Neural progenitor cell (in vitro differentiated cells): ENCODE measurements at regions not wholly inside any gene's neighbourhood (a gene's known extent, or its start where the extent isn't known, plus 50 kb on each side); places are given as distances from the start of the nearest gene placed in this dataset.

Source experiments
- DNase-seq: peaks from one replicate; pipeline ENCODE4 v3.0.0-alpha.2; 2016; ENCODE audit warnings: low spot score
- H2AFZ ChIP-seq: fragments of 200-600 bp; sonication (generic); replicated peaks from 2 replicates; pipeline ENCODE4 v1.6.1; 2016; ENCODE audit warnings: antibody characterized with exemption
- H3F3A ChIP-seq: fragments of 200-600 bp; sonication (generic); 2 replicates; pipeline ENCODE4 v1.6.1; 2016; ENCODE audit warnings: antibody characterized with exemption, low read depth
- H3K27ac ChIP-seq: fragments of 200-600 bp; sonication (generic); 2 replicates; pipeline ENCODE4 v1.5.1; 2016; ENCODE audit warnings: mild to moderate bottlenecking
- H3K27me3 ChIP-seq: fragments of 200-600 bp; sonication (generic); 2 replicates; pipeline ENCODE4 v1.6.1; 2016; ENCODE audit warnings: mild to moderate bottlenecking, moderate library complexity
- H3K36me3 ChIP-seq: fragments of 200-600 bp; sonication (generic); 2 replicates; pipeline ENCODE4 v1.5.1; 2016
- H3K4me1 ChIP-seq: fragments of 200-600 bp; sonication (generic); 2 replicates; pipeline ENCODE4 v1.6.1; 2016; ENCODE audit warnings: mixed run types
- H3K4me2 ChIP-seq: fragments of 200-600 bp; sonication (generic); 2 replicates; pipeline ENCODE4 v1.6.1; 2016
- H3K4me3 ChIP-seq: fragments of 200-600 bp; sonication (generic); 2 replicates; pipeline ENCODE4 v1.5.1; 2016
- H3K79me2 ChIP-seq: fragments of 200-600 bp; sonication (generic); 2 replicates; pipeline ENCODE4 v1.6.1; 2016; ENCODE audit warnings: low read depth
- H3K9ac ChIP-seq: fragments of 200-600 bp; sonication (generic); 2 replicates; pipeline ENCODE4 v1.6.1; 2016
- H3K9me3 ChIP-seq: fragments of 200-600 bp; sonication (generic); 2 replicates; pipeline ENCODE4 v1.5.1; 2016; ENCODE audit warnings: low read depth
- H4K20me1 ChIP-seq: fragments of 200-600 bp; sonication (generic); 2 replicates; pipeline ENCODE4 v1.6.1; 2016; ENCODE audit warnings: low read depth
- H3K27ac Mint-ChIP-seq: 3 replicates; pipeline ENCODE4 v1.8.0; 2021; ENCODE audit warnings: mixed read lengths
- H3K27me3 Mint-ChIP-seq: 2 replicates; pipeline ENCODE4 v1.8.0; 2022; ENCODE audit warnings: low read depth, mild to moderate bottlenecking, inconsistent platforms, moderate library complexity, mixed read lengths; ENCODE audit not compliant: insufficient read depth
- H3K36me3 Mint-ChIP-seq: 3 replicates; pipeline ENCODE4 v1.8.0; 2021; ENCODE audit warnings: mixed read lengths
- H3K4me1 Mint-ChIP-seq: 3 replicates; pipeline ENCODE4 v1.8.0; 2021; ENCODE audit warnings: mixed read lengths
- H3K4me3 Mint-ChIP-seq: 3 replicates; pipeline ENCODE4 v1.8.0; 2021; ENCODE audit warnings: mild to moderate bottlenecking, moderate library complexity, mixed read lengths
- H3K9me3 Mint-ChIP-seq: 3 replicates; pipeline ENCODE4 v1.8.0; 2020; ENCODE audit warnings: mixed read lengths
- EZH2 ChIP-seq: fragments of 200-600 bp; sonication (generic); IDR thresholded peaks from 2 replicates; pipeline ENCODE4 v1.6.1; 2017; ENCODE audit warnings: antibody characterized with exemption, mild to moderate bottlenecking, moderate library complexity
- EZH2phosphoT487 ChIP-seq: fragments of 200-600 bp; sonication (generic); IDR thresholded peaks from 2 replicates; pipeline ENCODE4 v1.6.1; 2017; ENCODE audit warnings: antibody characterized with exemption
- TF ChIP-seq, protein P1 (sequence below): fragments of 200-600 bp; sonication (generic); IDR thresholded peaks from 2 replicates; pipeline ENCODE4 v1.5.1; 2017; ENCODE audit warnings: antibody characterized with exemption, mild to moderate bottlenecking

DNA sequence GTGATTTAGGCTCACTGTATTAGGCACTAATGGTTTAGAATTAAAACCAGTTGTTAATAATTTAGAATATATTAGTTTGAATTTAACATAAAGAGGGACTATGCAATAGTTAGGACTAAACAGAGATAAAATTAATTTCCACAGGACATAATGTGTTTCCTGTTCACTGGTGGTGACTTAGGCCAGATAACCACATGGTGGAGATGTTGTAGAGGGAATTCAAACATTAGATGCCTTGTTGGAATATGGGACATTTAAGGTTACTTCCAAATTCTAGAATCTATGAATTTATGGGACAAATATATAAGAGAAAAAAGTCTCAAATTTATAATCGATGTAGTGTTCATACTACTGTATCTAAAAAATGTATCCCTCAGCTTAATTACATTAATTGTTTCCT is 615.5 kb upstream of the KLHL1 start:
- Histone ChIP-seq H3K9ac (no peak overlapping the region), H3K79me2 (no peaks in the 10 kb centered on the region), H3K36me3 (no peaks in the 10 kb centered on the region), H3K4me3 (no peak overlapping the region), H4K20me1 (no peaks in the 10 kb centered on the region), H3K4me1 (no peaks in the 10 kb centered on the region), H3K27me3 (no peaks in the 10 kb centered on the region), H2AFZ (no peak overlapping the region), H3K27ac (no peak overlapping the region), H3F3A (no peaks in the 10 kb centered on the region), H3K4me2 (no peak overlapping the region), H3K9me3 (no peaks in the 10 kb centered on the region)
- H3K4me1 Mint-ChIP-seq, result no peaks in the 10 kb centered on the region
- H3K27me3 Mint-ChIP-seq, result no peaks in the 10 kb centered on the region
- H3K27ac Mint-ChIP-seq, result no peak overlapping the region
- H3K9me3 Mint-ChIP-seq, result no peaks in the 10 kb centered on the region
- no peak for DNase-seq
- no peaks in the 10 kb centered on the region for H3K36me3 Mint-ChIP-seq
- TF ChIP-seq EZH2 (no peak), EZH2phosphoT487 (no peak)
- TF ChIP-seq, protein P1, sequence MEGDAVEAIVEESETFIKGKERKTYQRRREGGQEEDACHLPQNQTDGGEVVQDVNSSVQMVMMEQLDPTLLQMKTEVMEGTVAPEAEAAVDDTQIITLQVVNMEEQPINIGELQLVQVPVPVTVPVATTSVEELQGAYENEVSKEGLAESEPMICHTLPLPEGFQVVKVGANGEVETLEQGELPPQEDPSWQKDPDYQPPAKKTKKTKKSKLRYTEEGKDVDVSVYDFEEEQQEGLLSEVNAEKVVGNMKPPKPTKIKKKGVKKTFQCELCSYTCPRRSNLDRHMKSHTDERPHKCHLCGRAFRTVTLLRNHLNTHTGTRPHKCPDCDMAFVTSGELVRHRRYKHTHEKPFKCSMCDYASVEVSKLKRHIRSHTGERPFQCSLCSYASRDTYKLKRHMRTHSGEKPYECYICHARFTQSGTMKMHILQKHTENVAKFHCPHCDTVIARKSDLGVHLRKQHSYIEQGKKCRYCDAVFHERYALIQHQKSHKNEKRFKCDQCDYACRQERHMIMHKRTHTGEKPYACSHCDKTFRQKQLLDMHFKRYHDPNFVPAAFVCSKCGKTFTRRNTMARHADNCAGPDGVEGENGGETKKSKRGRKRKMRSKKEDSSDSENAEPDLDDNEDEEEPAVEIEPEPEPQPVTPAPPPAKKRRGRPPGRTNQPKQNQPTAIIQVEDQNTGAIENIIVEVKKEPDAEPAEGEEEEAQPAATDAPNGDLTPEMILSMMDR, result peak; percentile 51
- H3K4me3 Mint-ChIP-seq, result no peak overlapping the region

DNA sequence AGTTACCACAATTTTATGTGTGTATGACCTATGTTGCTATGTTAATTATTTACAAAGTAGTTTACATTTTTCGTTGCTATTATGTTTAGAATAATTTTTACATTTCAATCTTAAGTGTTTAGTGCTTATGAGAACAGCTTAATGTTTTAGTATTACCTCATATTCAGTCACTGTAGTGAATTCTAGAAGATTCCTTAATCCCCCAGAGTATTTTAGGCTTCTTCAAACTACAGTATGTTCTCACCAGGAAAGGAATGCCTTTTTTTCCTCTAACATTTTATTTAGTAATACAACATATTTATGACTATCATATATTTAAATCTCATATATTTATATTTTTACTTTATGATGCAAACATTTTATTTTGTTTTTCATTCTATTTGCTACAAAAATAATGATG is 612.1 kb upstream of the KLHL1 start:
- TF ChIP-seq EZH2, result no peak
- no peak for TF ChIP-seq EZH2phosphoT487
- TF ChIP-seq, protein P1, result no peak

DNA sequence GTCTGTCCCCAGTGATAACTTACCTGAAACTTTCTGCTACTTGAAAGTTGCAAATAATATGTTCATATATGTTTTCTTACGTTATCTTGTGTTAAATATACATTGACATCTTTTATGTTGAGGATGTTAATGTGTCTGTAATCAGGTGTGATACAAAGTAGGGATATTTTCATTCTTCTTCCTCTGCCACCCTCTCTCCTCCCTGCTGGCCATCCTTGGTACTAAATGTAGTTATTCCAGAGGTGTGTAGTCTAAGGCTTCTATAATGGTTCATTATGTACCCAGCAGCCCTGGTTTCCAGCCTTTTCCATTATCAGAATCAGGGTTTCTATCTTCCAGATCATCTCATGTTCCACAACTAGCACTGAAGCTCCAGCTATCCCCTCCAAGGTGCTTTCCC is 606.7 kb upstream of the KLHL1 start:
- Mint-ChIP-seq H3K9me3 (no peaks in the 10 kb centered on the region), H3K4me3 (no peak overlapping the region), H3K36me3 (no peaks in the 10 kb centered on the region), H3K4me1 (no peaks in the 10 kb centered on the region), H3K27ac (no peak overlapping the region), H3K27me3 (no peaks in the 10 kb centered on the region)
- Histone ChIP-seq H4K20me1 (no peaks in the 10 kb centered on the region), H3K4me2 (no peak overlapping the region), H3K9ac (no peak overlapping the region), H3K9me3 (no peaks in the 10 kb centered on the region), H3K27me3 (no peaks in the 10 kb centered on the region), H3K4me3 (no peak overlapping the region), H3F3A (no peaks in the 10 kb centered on the region), H3K36me3 (no peaks in the 10 kb centered on the region), H2AFZ (no peak overlapping the region), H3K27ac (no peak overlapping the region), H3K79me2 (no peaks in the 10 kb centered on the region), H3K4me1 (no peaks in the 10 kb centered on the region)
- TF ChIP-seq, protein P1, result peak; percentile 34
- TF ChIP-seq EZH2phosphoT487, result no peak
- DNase-seq, result no peak

More for the DNA sequence above, 612.1 kb upstream of the KLHL1 start:
- Histone ChIP-seq H3F3A (no peaks in the 10 kb centered on the region), H2AFZ (no peak overlapping the region), H3K9ac (no peak overlapping the region), H3K4me3 (no peak overlapping the region), H3K27ac (no peak overlapping the region), H3K27me3 (no peaks in the 10 kb centered on the region), H4K20me1 (no peaks in the 10 kb centered on the region), H3K4me2 (no peak overlapping the region), H3K9me3 (no peaks in the 10 kb centered on the region), H3K4me1 (no peaks in the 10 kb centered on the region), H3K36me3 (no peaks in the 10 kb centered on the region), H3K79me2 (no peaks in the 10 kb centered on the region)
- DNase-seq, result no peak
- Mint-ChIP-seq H3K9me3 (no peaks in the 10 kb centered on the region), H3K36me3 (no peaks in the 10 kb centered on the region), H3K4me3 (no peak overlapping the region), H3K27ac (no peak overlapping the region), H3K27me3 (no peaks in the 10 kb centered on the region), H3K4me1 (no peaks in the 10 kb centered on the region)

DNA sequence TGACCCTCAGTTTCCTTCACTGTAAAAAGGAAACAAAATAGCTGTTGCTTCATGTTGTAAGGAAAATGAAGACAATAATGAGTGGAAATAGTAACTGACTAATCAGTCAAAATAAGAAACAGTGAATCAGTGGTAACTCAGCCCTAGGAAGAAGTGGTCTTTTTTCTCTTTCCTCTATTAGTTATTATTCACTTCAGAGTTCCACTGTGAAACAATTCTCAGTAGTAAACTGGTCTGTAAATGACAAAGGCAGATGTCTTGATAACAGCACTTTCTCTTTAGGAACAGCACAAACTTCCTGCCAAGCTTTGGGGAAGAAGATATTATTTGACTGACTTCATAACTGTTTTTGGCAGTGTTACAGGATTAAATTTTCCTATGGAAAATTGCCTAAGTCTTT is 600.5 kb upstream of the KLHL1 start:
- Mint-ChIP-seq H3K4me1 (no peaks in the 10 kb centered on the region), H3K27me3 (no peaks in the 10 kb centered on the region), H3K4me3 (no peak overlapping the region), H3K27ac (no peak overlapping the region), H3K9me3 (no peaks in the 10 kb centered on the region), H3K36me3 (no peaks in the 10 kb centered on the region)
- H3K36me3 ChIP-seq, result no peaks in the 10 kb centered on the region
- no peak overlapping the region for H3K9ac ChIP-seq
- no peak overlapping the region for H3K4me3 ChIP-seq
- DNase-seq, result no peak
- peak overlapping the region; percentile 34 for H2AFZ ChIP-seq
- H3K79me2 ChIP-seq, result no peaks in the 10 kb centered on the region
- TF ChIP-seq EZH2, result no peak
- TF ChIP-seq, protein P1, result no peak
- no peak for TF ChIP-seq EZH2phosphoT487
- H4K20me1 ChIP-seq, result no peaks in the 10 kb centered on the region
- no peaks in the 10 kb centered on the region for H3F3A ChIP-seq
- no peaks in the 10 kb centered on the region for H3K4me1 ChIP-seq
- H3K9me3 ChIP-seq, result no peaks in the 10 kb centered on the region
- no peak overlapping the region for H3K27ac ChIP-seq
- H3K27me3 ChIP-seq, result no peaks in the 10 kb centered on the region
- no peak overlapping the region for H3K4me2 ChIP-seq
